NCI-H526 treated with DMSO at 0.1 percent for 48 hours (cell line): ENCODE measurements at regions not wholly inside any gene's neighbourhood (a gene's known extent, or its start where the extent isn't known, plus 50 kb on each side); places are given as distances from the start of the nearest gene placed in this dataset.
A peak's percentile ranks its signal among the peaks of the same experiment; 100 is the strongest.
"Not testable (repeated sequence)": the region's sequence is repeated elsewhere in the genome, so short reads cannot be mapped to it uniquely, and the experiment has no call there.

Experiments used
- DNase-seq: peaks from one replicate; lab custom pipeline; 2025; lab: John Stamatoyannopoulos, UW

DNA sequence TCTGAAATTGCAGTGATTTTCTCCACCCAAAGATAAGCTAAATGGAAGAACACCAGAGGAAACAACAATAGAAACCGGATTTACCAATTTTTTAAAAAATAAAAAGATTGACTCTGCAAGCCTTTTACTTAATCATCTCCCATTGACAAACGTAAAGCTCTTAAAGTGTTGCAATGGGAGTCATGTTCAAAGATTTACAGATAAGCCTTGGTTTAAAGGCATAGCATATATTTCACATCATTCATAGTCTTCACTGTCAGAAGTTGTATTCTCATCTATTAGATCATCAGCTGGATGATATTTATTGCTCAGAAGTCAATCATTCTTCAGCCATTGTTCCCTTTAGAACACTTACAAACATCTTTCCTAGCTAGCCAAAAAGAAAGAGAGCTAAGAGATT, 397.6 kb downstream of the GBE1 start:
- DNase-seq = no peak

DNA sequence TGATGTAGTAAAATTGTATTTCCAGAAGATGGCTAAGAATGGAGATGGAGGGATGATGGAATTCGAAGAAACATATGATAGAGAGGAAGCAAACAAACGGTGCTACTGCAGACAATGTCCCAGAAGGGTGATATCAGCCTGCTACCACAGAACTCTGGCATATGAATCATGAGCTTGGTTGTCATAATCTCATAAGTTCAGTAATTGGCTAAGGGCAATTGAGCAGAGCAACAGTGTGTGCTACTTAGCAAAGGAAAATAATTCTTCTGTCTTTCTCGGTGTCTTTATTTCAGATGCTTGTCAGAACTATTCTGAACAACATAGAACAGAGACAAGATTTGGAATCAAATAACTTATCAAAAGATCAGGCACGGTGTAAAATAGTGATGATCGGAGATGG, 407.3 kb downstream of the GBE1 start:
- no peak for DNase-seq

GRCh38 chr3:81352867-81353266, 408.6 kb downstream of the GBE1 start:
- DNase-seq = peak; percentile 12

- no peak for DNase-seq
Observed at GRCh38 chr3:81349816-81350340, 411.6 kb downstream of the GBE1 start.

DNA sequence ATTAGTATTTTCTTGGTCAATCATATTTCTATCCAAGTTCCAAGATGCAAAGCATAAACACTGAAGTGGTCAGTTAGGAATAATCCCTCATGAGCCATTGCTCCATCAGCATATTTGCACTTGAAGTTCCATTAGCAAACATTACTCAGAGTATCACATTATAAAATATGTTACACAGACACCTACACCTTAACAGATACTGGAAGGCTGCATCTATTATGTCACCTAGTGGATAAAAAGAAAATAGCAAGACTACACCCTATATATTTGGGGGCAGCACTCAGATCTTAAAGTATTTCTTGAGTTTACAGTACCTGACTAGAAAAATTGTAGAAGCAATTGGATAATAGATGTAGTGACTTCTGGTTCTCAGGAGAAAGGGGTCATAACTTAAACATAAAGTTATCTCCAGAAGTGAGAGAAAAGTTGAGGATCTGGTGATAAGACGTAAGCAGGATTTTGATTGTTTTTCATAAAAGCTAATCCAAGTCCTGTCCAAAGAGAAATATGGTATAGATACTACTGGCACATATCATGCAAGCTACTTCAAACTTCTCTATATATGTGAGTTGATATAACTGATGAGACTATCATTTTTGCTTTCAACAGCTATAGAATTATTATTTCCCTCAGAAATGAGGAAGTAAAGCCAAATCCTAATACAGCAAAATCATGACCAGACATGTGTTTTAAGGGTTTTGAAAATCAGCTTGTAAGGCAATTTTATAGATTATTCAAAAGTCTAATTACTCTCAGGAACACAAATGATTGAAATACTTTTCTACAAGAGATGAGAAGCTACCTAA, 422.2 kb downstream of the GBE1 start:
- DNase-seq = peak; percentile 4

- DNase-seq = no peak
Observed at GRCh38 chr3:81336470-81336869, 425.0 kb downstream of the GBE1 start.

GRCh38 chr3:81329835-81330234, 431.6 kb downstream of the GBE1 start:
- not testable (repeated sequence) for DNase-seq

- no peak for DNase-seq
Observed at GRCh38 chr3:81326245-81326644, 435.2 kb downstream of the GBE1 start.

DNA sequence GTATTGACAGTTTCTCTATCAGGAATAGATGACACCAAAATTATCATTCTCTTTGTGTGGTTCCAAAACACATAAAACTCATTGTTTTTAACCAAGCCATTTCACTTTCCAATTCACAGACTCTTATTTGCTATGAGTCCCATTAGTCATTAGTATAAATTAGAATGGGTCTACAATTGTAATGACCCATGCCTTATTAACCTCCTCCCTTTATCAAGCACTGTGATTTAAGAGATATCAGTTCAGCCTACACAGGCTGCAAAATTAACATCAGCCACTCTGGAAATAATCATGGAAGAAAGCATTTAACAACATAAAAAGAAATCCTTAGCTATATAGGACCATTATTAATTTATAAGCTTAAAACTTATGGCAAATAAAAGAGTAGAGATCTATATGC, 440.6 kb downstream of the GBE1 start:
- no peak for DNase-seq

DNA sequence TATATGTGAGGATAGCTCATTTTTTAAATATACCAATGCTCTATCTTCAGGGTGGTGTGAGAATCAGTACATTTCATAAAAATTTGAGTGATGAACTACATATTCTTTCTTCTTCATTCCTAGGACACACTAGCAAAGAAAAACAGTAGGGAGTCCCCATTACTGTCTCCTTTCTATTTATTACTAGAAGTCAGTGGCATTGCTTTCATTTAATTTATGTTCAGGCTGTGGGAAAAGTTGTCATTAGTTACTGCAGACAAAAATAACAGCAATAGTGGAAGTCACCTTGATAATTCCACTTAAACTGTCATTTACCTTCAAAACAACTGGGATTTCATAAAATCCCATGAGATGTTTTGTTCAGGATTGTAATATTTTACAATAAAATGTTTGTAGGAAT, 446.4 kb downstream of the GBE1 start:
- no peak for DNase-seq

GRCh38 chr3:81311321-81311720, 450.1 kb downstream of the GBE1 start:
- DNase-seq = no peak

- DNase-seq = no peak
Observed at GRCh38 chr3:81308306-81308705, 453.1 kb downstream of the GBE1 start.

- DNase-seq = no peak
Observed at GRCh38 chr3:81307221-81307620, 454.2 kb downstream of the GBE1 start.

DNA sequence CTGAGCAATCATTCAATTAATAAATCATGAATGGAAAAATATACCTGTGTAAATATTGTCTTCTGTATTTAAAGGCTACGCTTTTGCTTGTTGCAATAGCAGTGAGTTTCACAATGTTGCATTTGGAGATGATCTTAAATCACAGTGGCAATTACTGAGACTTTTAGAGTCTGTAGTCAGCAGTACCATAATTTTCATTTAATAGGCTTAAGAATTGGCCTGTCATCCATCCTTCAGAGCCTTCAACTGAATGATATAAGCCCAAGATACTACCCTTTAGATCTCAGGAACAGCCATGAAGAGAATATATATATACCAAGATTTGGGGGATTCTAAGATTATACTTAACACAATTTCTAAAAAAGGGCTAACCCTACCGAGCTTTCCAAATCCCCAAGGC, 458.1 kb downstream of the GBE1 start:
- DNase-seq = no peak

DNA sequence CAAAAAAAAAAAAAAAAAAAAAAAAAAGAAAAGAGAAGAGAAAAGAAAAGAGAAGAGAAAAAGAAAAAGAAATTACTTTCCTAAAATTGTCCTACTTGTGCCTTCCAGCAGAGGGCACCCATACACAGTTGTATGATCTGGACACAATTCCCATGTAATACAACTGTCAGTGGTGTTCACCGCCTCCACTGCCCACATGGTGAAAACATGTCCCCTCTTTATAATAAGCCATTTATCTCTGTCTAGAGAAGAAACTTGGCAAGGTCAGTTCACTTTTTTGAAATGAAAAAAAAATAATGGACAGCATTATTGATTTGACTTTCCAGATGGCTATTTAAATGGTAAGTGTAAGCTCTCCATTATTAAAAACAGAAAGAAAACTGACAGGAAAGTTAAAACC, 459.4 kb downstream of the GBE1 start:
- DNase-seq = no peak

- DNase-seq = no peak
Observed at GRCh38 chr3:81301230-81301629, 460.2 kb downstream of the GBE1 start.

- no peak for DNase-seq
Observed at GRCh38 chr3:81300324-81300927, 461.0 kb downstream of the GBE1 start.

GRCh38 chr3:81299481-81299880, 462.0 kb downstream of the GBE1 start:
- DNase-seq = no peak

DNA sequence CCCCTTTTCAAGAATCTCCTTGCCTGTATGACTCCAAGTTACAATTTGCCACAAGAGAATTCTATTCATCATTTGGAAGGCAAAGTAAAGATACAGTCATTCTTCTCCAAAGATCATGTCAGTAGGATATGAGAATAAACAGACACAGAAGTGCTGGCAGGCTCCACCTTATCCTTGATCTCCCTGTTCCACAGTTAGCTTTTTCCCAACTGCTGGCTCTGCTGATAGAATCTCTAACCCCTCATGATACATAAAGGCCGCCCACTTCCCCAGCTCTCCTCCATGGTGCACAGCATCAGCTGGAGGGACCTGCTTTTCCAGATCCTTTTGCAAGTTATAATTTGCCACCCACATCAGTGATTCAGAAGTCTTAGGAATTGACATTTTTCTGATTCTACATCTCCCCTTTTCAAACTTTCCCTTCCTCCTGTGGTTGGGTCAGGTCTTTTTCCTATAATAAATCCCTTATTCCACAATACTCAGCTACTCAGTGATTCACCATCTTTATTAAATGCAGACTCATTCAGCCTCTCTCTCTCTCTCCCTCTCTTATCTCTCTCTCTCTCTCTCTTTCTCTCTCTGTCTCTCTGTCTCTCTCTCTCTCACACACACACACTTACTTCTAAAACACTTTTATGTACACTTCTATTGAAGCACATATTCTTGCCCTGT, 465.4 kb downstream of the GBE1 start:
- no peak for DNase-seq

- DNase-seq = no peak
Observed at GRCh38 chr3:81293156-81293555, 468.3 kb downstream of the GBE1 start.

- no peak for DNase-seq
Observed at GRCh38 chr3:81291586-81291985, 469.9 kb downstream of the GBE1 start.

GRCh38 chr3:81289676-81290075, 471.8 kb downstream of the GBE1 start:
- DNase-seq = no peak
